Effector memory CD4-positive, alpha-beta T cell (primary cell): ENCODE measurements at regions not wholly inside any gene's neighbourhood (a gene's known extent, or its start where the extent isn't known, plus 50 kb on each side); places are given as distances from the start of the nearest gene placed in this dataset.

ENCODE experiments used
- DNase-seq, 3 donors: peaks; one replicate each; pipeline ENCODE4 v3.0.0-alpha.2; 2020
- H3K27ac ChIP-seq: 2 replicates; pipeline ENCODE4 v1.7.0; 2013; ENCODE audit warnings: mild to moderate bottlenecking, low read length, moderate library complexity; ENCODE audit not compliant: insufficient read depth, poor library complexity, severe bottlenecking
- H3K27me3 ChIP-seq: replicated peaks from 2 replicates; pipeline ENCODE4 v1.7.0; 2013; ENCODE audit warnings: mild to moderate bottlenecking, low read length; ENCODE audit not compliant: insufficient read depth, control insufficient read depth, poor library complexity, severe bottlenecking
- H3K36me3 ChIP-seq: 2 replicates; pipeline ENCODE4 v1.7.0; 2013; ENCODE audit warnings: mild to moderate bottlenecking, low read length, moderate library complexity; ENCODE audit not compliant: control insufficient read depth, insufficient read depth
- H3K4me1 ChIP-seq: 2 replicates; pipeline ENCODE4 v1.7.0; 2013; ENCODE audit warnings: low read length, mild to moderate bottlenecking; ENCODE audit not compliant: control insufficient read depth, insufficient read depth, poor library complexity, severe bottlenecking
- H3K4me3 ChIP-seq: 2 replicates; pipeline ENCODE4 v1.7.0; 2013; ENCODE audit warnings: low read length, low read depth, mild to moderate bottlenecking; ENCODE audit not compliant: insufficient read depth, poor library complexity, severe bottlenecking
- H3K9me3 ChIP-seq: 2 replicates; pipeline ENCODE4 v1.7.0; 2013; ENCODE audit warnings: mild to moderate bottlenecking, low read length, moderate library complexity; ENCODE audit not compliant: control insufficient read depth

- no peak for DNase-seq
- no peaks in the 10 kb centered on the region for H3K27me3 ChIP-seq
- no peaks in the 10 kb centered on the region for H3K4me1 ChIP-seq
- no peaks in the 10 kb centered on the region for H3K9me3 ChIP-seq
- no peak overlapping the region for H3K27ac ChIP-seq
- H3K36me3 ChIP-seq = no peaks in the 10 kb centered on the region
- no peak overlapping the region for H3K4me3 ChIP-seq
These were observed 303.9 kb upstream of the HDAC4 start for GRCh38 chr2:239704737-239705136.

GRCh38 chr2:239703834-239704233 is 303.0 kb upstream of the HDAC4 start:
- no peak for DNase-seq
- Histone ChIP-seq H3K4me3 (no peak overlapping the region), H3K9me3 (no peaks in the 10 kb centered on the region)

GRCh38 chr2:239700686-239701345 is 300.0 kb upstream of the HDAC4 start:
- DNase-seq = no peak
- Histone ChIP-seq H3K27ac (no peak overlapping the region), H3K27me3 (no peaks in the 10 kb centered on the region), H3K36me3 (no peaks in the 10 kb centered on the region), H3K9me3 (no peaks in the 10 kb centered on the region), H3K4me3 (no peak overlapping the region), H3K4me1 (no peaks in the 10 kb centered on the region)

More at GRCh38 chr2:239703834-239704233, 303.0 kb upstream of the HDAC4 start:
- Histone ChIP-seq H3K27me3 (no peaks in the 10 kb centered on the region), H3K27ac (no peak overlapping the region), H3K36me3 (no peaks in the 10 kb centered on the region), H3K4me1 (no peaks in the 10 kb centered on the region)

GRCh38 chr2:239697399-239698164 is 296.8 kb upstream of the HDAC4 start:
- H3K36me3 ChIP-seq = no peaks in the 10 kb centered on the region
- H3K4me3 ChIP-seq = no peak overlapping the region
- no peak overlapping the region for H3K27ac ChIP-seq
- H3K4me1 ChIP-seq = no peaks in the 10 kb centered on the region
- DNase-seq = no peak
- H3K9me3 ChIP-seq = no peaks in the 10 kb centered on the region
- H3K27me3 ChIP-seq = no peaks in the 10 kb centered on the region

GRCh38 chr2:239696559-239697207 is 295.9 kb upstream of the HDAC4 start:
- H3K9me3 ChIP-seq = no peaks in the 10 kb centered on the region
- H3K36me3 ChIP-seq = no peaks in the 10 kb centered on the region
- no peaks in the 10 kb centered on the region for H3K4me1 ChIP-seq
- H3K4me3 ChIP-seq = no peak overlapping the region
- no peaks in the 10 kb centered on the region for H3K27me3 ChIP-seq
- DNase-seq = no peak
- no peak overlapping the region for H3K27ac ChIP-seq

GRCh38 chr2:239695728-239696240 is 295.0 kb upstream of the HDAC4 start:
- Histone ChIP-seq H3K27ac (no peak overlapping the region), H3K9me3 (no peaks in the 10 kb centered on the region), H3K36me3 (no peaks in the 10 kb centered on the region), H3K4me1 (no peaks in the 10 kb centered on the region), H3K27me3 (no peaks in the 10 kb centered on the region), H3K4me3 (no peak overlapping the region)
- DNase-seq = no peak

- H3K36me3 ChIP-seq = no peaks in the 10 kb centered on the region
- H3K4me1 ChIP-seq = no peaks in the 10 kb centered on the region
- H3K4me3 ChIP-seq = no peak overlapping the region
- H3K27me3 ChIP-seq = no peaks in the 10 kb centered on the region
- H3K9me3 ChIP-seq = no peaks in the 10 kb centered on the region
- no peak overlapping the region for H3K27ac ChIP-seq
- no peak for DNase-seq
These were observed 294.4 kb upstream of the HDAC4 start for GRCh38 chr2:239695106-239695727.

GRCh38 chr2:239694487-239694886 is 293.7 kb upstream of the HDAC4 start:
- H3K27me3 ChIP-seq = no peaks in the 10 kb centered on the region
- H3K4me1 ChIP-seq = no peaks in the 10 kb centered on the region
- no peak overlapping the region for H3K27ac ChIP-seq
- DNase-seq = no peak
- H3K4me3 ChIP-seq = no peak overlapping the region
- no peaks in the 10 kb centered on the region for H3K9me3 ChIP-seq
- H3K36me3 ChIP-seq = no peaks in the 10 kb centered on the region

GRCh38 chr2:239693761-239694415 is 293.1 kb upstream of the HDAC4 start:
- Histone ChIP-seq H3K27me3 (no peaks in the 10 kb centered on the region), H3K27ac (no peak overlapping the region), H3K9me3 (no peaks in the 10 kb centered on the region), H3K36me3 (no peaks in the 10 kb centered on the region), H3K4me3 (no peak overlapping the region), H3K4me1 (no peaks in the 10 kb centered on the region)
- DNase-seq = no peak
